Peyer's patch (tissue), 4 donors: ENCODE measurements at regions not wholly inside any gene's neighbourhood (a gene's known extent, or its start where the extent isn't known, plus 50 kb on each side); places are given as distances from the start of the nearest gene placed in this dataset.
"Not testable (repeated sequence)": the region's sequence is repeated elsewhere in the genome, so short reads cannot be mapped to it uniquely, and the experiment has no call there.

Experiments
- DNase-seq, 3 donors: peaks; one replicate each; pipeline ENCODE4 v3.0.0-alpha.2; 2017 to 2019
- H3K27ac ChIP-seq, 4 donors: fragments of 200-600 bp; sonication (generic); one replicate each; pipeline ENCODE4 v1.5.1; 2016 to 2019
- H3K27me3 ChIP-seq, 2 donors: fragments of 200-600 bp; sonication (generic); one replicate each; pipeline ENCODE4 v1.5.1; 2019
- H3K36me3 ChIP-seq, 3 donors: fragments of 200-600 bp; sonication (generic); one replicate each; pipeline ENCODE4 v1.5.1; 2016 to 2019
- H3K4me1 ChIP-seq, 4 donors: fragments of 200-600 bp; sonication (generic); one replicate each; pipeline ENCODE4 v1.5.1; 2016 to 2019
- H3K4me3 ChIP-seq, 4 donors: fragments of 200-600 bp; sonication (generic); 1 replicate in 3 of 4; 2 replicates in 1 of 4; pipeline ENCODE4 v1.5.1; 2016 to 2019; ENCODE audit warnings: mild to moderate bottlenecking in 1 of 4
- H3K9me3 ChIP-seq, 4 donors: fragments of 200-600 bp; sonication (generic); one replicate each; pipeline ENCODE4 v1.5.1; 2016 to 2019; ENCODE audit warnings: mild to moderate bottlenecking in 1 of 4
- CTCF ChIP-seq, 6 experiments: fragments of 450-650 bp in 4 of 6; fragments of 200-600 bp in 2 of 6; sonication (generic) in 1 of 6; IDR thresholded peaks; one replicate each; pipeline ENCODE4 v1.5.1; 2017 to 2019; ENCODE audit warnings: antibody characterized with exemption in 6 of 6, mild to moderate bottlenecking in 3 of 6, moderate library complexity in 1 of 6
- POLR2A ChIP-seq, 2 donors: fragments of 450-650 bp; IDR thresholded peaks; one replicate each; pipeline ENCODE4 v1.5.1; 2017; ENCODE audit warnings: antibody characterized with exemption in 2 of 2, mild to moderate bottlenecking in 2 of 2, moderate library complexity in 2 of 2

- Histone ChIP-seq H3K9me3 (no peaks in the 10 kb centered on the region), H3K4me3 (no peak overlapping the region), H3K36me3 (no peaks in the 10 kb centered on the region), H3K27me3 (no peaks in the 10 kb centered on the region), H3K4me1 (no peaks in the 10 kb centered on the region), H3K27ac (no peak overlapping the region)
- DNase-seq = no peak
- TF ChIP-seq CTCF (IDR thresholded peaks at IDR 0.05) (no peak), POLR2A (IDR thresholded peaks at IDR 0.05) (no peak)
Measured at GRCh38 chr1:5610432-5610831, 381.8 kb downstream of the NPHP4 start.

- Histone ChIP-seq H3K4me3 (no peak overlapping the region), H3K36me3 (no peaks in the 10 kb centered on the region), H3K4me1 (no peaks in the 10 kb centered on the region), H3K27me3 (no peaks in the 10 kb centered on the region), H3K9me3 (no peaks in the 10 kb centered on the region), H3K27ac (no peak overlapping the region)
- DNase-seq = no peak
- TF ChIP-seq CTCF (IDR thresholded peaks at IDR 0.05) = no peak
- no peak for TF ChIP-seq POLR2A (IDR thresholded peaks at IDR 0.05)
Measured at GRCh38 chr1:5603353-5604104, 388.7 kb downstream of the NPHP4 start.

GRCh38 chr1:5602718-5603117 is 389.5 kb downstream of the NPHP4 start:
- not testable (repeated sequence) for DNase-seq

GRCh38 chr1:5601516-5601915 is 390.7 kb downstream of the NPHP4 start:
- H3K4me1 ChIP-seq = no peaks in the 10 kb centered on the region
- H3K4me3 ChIP-seq = no peak overlapping the region
- no peaks in the 10 kb centered on the region for H3K9me3 ChIP-seq
- no peaks in the 10 kb centered on the region for H3K36me3 ChIP-seq
- TF ChIP-seq CTCF (IDR thresholded peaks at IDR 0.05) (no peak), POLR2A (IDR thresholded peaks at IDR 0.05) (no peak)
- no peak overlapping the region for H3K27ac ChIP-seq
- DNase-seq = no peak
- no peaks in the 10 kb centered on the region for H3K27me3 ChIP-seq

More at GRCh38 chr1:5602718-5603117, 389.5 kb downstream of the NPHP4 start:
- H3K4me3 ChIP-seq, H3K27me3 ChIP-seq, H3K4me1 ChIP-seq, H3K36me3 ChIP-seq, H3K9me3 ChIP-seq, H3K27ac ChIP-seq: not testable (repeated sequence)

- no peaks in the 10 kb centered on the region for H3K9me3 ChIP-seq
- no peak overlapping the region for H3K27ac ChIP-seq
- H3K4me3 ChIP-seq = no peak overlapping the region
- no peaks in the 10 kb centered on the region for H3K36me3 ChIP-seq
- DNase-seq = no peak
- H3K4me1 ChIP-seq = no peaks in the 10 kb centered on the region
- no peaks in the 10 kb centered on the region for H3K27me3 ChIP-seq
- no peak for TF ChIP-seq CTCF (IDR thresholded peaks at IDR 0.05)
- no peak for TF ChIP-seq POLR2A (IDR thresholded peaks at IDR 0.05)
Measured at GRCh38 chr1:5599541-5599940, 392.7 kb downstream of the NPHP4 start.

GRCh38 chr1:5598824-5599395 is 393.3 kb downstream of the NPHP4 start:
- no peaks in the 10 kb centered on the region for H3K27me3 ChIP-seq
- H3K27ac ChIP-seq = no peak overlapping the region
- no peaks in the 10 kb centered on the region for H3K4me1 ChIP-seq
- DNase-seq = no peak
- H3K36me3 ChIP-seq = no peaks in the 10 kb centered on the region
- H3K9me3 ChIP-seq = no peaks in the 10 kb centered on the region
- TF ChIP-seq POLR2A (IDR thresholded peaks at IDR 0.05) (no peak), CTCF (IDR thresholded peaks at IDR 0.05) (no peak)
- H3K4me3 ChIP-seq = no peak overlapping the region
